Limb (tissue), 2 donors: ENCODE measurements at regions not wholly inside any gene's neighbourhood (a gene's known extent, or its start where the extent isn't known, plus 50 kb on each side); places are given as distances from the start of the nearest gene placed in this dataset.
A peak's percentile ranks its signal among the peaks of the same experiment; 100 is the strongest.

ENCODE experiments used
- DNase-seq, 2 donors: peaks; one replicate each; pipeline ENCODE4 v3.0.0-alpha.2; 2016; ENCODE audit errors: extremely low spot score in 2 of 2

GRCh38 chr21:35144978-35145377 lies 95.9 kb upstream of the RUNX1 start:
- DNase-seq: no peak

- DNase-seq: no peak
These were observed 93.1 kb upstream of the RUNX1 start for GRCh38 chr21:35142036-35142815.

- no peak for DNase-seq
These were observed 90.2 kb upstream of the RUNX1 start for GRCh38 chr21:35139382-35139715.

GRCh38 chr21:35138665-35139381 lies 89.7 kb upstream of the RUNX1 start:
- DNase-seq: no peak

GRCh38 chr21:35136586-35137219 lies 87.6 kb upstream of the RUNX1 start:
- DNase-seq: no peak

- DNase-seq: peak in 1 of 2 donors; percentile 41
These were observed 87.0 kb upstream of the RUNX1 start for GRCh38 chr21:35136106-35136505.

GRCh38 chr21:35135481-35135880 lies 86.4 kb upstream of the RUNX1 start:
- no peak for DNase-seq

- DNase-seq: no peak
These were observed 85.2 kb upstream of the RUNX1 start for GRCh38 chr21:35134309-35134708.

- DNase-seq: no peak
These were observed 79.4 kb upstream of the RUNX1 start for GRCh38 chr21:35128536-35128935.

- no peak for DNase-seq
These were observed 78.7 kb upstream of the RUNX1 start for GRCh38 chr21:35127851-35128250.

- DNase-seq: no peak
These were observed 77.9 kb upstream of the RUNX1 start for GRCh38 chr21:35127026-35127425.

GRCh38 chr21:35120631-35121180 lies 71.6 kb upstream of the RUNX1 start:
- no peak for DNase-seq

- DNase-seq: no peak
These were observed 70.5 kb upstream of the RUNX1 start for GRCh38 chr21:35119501-35120047.

- DNase-seq: no peak
These were observed 67.7 kb upstream of the RUNX1 start for GRCh38 chr21:35116777-35117176.

- DNase-seq: no peak
These were observed 64.0 kb upstream of the RUNX1 start for GRCh38 chr21:35113064-35113463.

GRCh38 chr21:35111321-35111930 lies 62.3 kb upstream of the RUNX1 start:
- DNase-seq: no peak

- DNase-seq: no peak
These were observed 59.8 kb upstream of the RUNX1 start for GRCh38 chr21:35108887-35109286.

GRCh38 chr21:35107520-35107919 lies 58.4 kb upstream of the RUNX1 start:
- no peak for DNase-seq

- DNase-seq: no peak
These were observed 57.2 kb upstream of the RUNX1 start for GRCh38 chr21:35106246-35106835.

GRCh38 chr21:35102488-35103371 lies 53.6 kb upstream of the RUNX1 start:
- no peak for DNase-seq
